ENCODE measurements at regions not wholly inside any gene's neighbourhood (a gene's known extent, or its start where the extent isn't known, plus 50 kb on each side); places are given as distances from the start of the nearest gene placed in this dataset.

DNA sequence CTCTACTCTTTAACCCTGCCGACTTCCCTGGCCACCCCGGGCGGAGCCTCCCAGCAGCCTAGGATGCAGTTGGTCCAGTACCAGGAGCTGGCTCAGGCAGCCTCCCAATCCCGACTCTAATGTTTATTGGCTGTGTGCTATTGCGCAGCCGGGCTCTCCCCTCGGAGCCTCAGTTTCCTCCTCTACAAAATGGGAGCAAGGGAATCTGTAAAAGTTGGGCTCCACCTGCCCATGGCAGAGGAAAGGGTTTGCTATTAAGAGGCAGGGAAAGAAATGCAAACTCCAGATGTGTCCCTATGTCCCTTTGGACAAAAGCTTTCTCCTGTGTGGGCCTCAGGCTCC lies 140.8 kb upstream of the PJA1 start:
- no peak for DNase-seq (ENCODE audit: low read depth in 2 of 2)

DNA sequence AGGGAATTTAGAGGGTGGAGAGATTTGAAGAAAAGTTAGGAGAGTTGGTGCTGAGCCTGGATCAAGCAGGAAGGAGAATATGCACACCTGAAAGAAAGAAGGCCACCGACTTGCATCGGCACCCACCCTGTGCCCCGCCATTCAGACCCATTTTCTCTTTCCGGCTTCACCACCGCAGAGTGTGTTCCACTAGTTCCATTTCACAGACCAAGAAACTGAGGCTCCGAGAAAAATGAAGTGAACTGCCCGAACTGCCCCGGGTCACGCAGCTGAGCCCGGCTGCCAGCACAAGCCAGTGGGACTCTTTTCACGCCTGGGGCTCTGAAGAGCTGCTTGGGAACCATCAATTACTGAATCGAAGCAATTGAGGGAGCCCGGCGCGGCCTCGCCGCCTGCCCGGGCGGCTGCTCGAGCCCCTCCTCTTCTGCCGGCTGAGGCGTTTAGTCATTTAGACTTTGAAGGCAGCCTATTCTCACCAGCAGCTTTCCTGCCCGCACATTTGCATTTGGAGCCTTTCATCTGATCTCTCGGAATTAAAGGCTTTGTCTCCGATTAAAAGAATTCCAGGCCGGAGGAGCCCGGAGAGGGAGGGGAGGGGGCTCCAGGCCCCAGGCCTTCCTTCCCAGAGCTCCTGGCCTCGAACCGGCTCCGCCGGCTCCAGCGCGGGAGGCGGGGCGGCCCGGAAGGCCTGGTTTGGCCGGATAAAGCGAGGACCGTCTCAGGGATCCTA lies 140.2 kb upstream of the PJA1 start:
- DNase-seq (ENCODE audit: low read depth in 2 of 2) = no peak

DNA sequence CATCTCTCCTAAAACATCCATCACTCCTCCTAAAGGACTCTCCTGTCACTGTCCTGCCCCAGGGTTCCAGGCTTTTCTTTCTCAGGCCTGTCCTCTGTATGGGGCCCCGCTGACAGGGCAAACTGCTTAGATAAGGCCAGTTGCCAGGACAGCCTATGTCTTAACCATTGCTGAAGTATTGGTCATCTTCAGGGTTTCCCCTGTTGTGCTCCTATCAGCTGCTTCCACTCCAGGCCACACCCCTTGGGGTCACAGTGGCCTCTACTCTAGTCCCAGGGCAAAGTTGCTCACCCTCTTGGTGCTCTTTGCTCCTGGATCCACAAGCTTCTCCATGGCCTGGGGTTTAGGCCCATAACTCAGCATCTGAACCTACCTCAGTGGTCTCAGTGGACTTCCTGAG lies 138.0 kb upstream of the PJA1 start:
- DNase-seq (ENCODE audit: low read depth in 2 of 2) = no peak

DNA sequence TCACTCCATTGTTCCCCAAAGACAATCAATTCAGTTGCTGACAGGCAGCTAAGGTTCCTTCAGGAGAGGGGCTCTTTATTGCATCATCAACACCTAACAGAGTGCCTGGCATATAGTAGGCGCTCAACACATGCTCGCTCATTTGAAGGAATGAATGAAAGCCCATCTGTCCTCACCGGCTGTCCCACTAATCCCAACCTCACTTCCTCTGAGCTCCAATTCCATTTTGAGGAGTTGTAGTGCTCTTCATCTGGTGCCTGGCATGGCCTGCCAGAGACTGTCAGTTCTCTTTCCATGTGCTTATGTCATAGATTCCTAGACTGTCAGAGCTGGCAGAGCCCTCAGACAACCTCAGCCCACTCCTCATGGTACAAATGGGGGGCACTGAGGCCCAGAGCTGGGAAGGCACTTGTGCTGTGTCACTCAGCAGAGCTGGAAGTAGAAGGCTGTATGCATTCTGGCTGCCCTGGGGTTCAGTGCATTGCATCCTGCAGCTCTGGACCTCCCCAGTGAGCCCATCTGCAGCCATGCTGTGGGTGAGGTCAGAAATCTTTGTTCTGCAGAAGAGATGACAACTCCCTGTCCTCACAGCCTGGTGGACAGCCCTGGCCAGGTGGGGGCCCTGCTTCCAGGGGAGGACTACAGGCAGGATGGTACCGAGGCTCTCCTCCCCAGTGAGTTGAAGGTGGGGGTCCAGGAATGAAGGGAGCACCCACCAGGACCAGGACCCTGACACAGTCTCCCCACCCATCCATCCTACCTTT lies 134.9 kb upstream of the PJA1 start:
- no peak for DNase-seq (ENCODE audit: low read depth in 2 of 2)

DNA sequence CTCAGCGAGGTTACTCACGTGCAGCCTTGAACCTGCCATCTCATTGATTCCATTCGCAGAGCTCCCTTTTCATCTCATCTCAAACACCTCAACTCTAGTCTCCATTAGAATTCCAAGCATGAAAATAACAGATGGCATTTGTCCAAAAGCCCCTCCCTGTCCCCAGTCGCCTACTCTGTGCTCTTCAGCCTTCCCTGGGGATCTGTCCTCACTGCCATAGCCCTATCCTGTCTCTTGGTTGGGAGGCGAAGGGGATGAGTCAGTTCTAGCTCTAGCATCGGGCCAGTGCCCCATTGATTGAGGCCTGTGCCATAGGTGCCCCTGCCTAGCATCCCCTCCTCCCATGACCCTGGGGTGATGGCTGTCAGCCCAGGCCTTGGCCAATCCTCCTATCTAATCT lies 134.0 kb upstream of the PJA1 start:
- no peak for DNase-seq (ENCODE audit: low read depth in 2 of 2)

- no peak for DNase-seq (ENCODE audit: low read depth in 2 of 2)
Measured at GRCh38 chrX:69298466-69299140, 133.3 kb upstream of the PJA1 start.

DNA sequence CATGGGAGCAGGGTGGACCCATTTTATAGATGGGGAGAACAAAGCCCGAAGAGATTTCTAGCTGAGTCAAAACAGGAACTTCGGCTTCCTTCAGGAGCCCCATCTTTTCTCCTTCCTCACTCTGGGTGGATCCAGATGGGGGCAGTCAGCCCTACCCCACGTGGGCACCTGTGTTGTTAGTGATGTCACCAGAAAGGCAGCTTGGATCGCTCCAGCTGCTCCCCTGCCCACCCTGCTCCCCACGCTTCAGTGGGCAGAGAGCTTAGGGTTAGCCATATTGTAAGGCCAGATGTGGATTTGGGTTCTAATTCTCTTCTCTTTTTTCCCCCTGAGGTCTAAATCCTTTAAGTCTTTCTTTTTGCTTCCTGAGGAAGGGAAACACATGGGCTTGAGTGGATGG lies 132.3 kb upstream of the PJA1 start:
- DNase-seq (ENCODE audit: low read depth in 2 of 2) = no peak

GRCh38 chrX:69293776-69294601 lies 128.7 kb upstream of the PJA1 start:
- no peak for DNase-seq (ENCODE audit: low read depth in 2 of 2)

DNA sequence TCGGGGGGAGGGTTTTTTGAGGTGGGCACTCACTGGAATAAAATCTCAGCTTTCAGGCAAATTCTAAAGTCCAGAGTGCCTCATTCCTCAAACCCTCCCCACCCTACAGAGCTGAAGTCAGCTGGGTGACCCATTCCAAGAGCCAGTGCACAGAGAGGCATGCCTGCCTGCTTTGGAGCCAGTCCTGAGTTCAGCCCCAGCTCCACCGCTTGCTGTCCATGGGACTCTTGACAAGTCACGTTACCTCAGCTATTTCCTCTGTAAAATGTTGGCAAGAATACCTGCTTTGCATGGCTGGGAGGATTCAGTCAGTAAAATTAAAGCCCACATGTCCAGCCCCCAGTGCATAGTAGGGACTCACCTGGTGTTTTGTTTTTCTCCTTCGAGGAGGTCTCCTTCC lies 125.9 kb upstream of the PJA1 start:
- peak in 1 of 2 donors; percentile 55 for DNase-seq (ENCODE audit: low read depth in 2 of 2)

GRCh38 chrX:69290292-69290691 lies 125.0 kb upstream of the PJA1 start:
- no peak for DNase-seq (ENCODE audit: low read depth in 2 of 2)

DNA sequence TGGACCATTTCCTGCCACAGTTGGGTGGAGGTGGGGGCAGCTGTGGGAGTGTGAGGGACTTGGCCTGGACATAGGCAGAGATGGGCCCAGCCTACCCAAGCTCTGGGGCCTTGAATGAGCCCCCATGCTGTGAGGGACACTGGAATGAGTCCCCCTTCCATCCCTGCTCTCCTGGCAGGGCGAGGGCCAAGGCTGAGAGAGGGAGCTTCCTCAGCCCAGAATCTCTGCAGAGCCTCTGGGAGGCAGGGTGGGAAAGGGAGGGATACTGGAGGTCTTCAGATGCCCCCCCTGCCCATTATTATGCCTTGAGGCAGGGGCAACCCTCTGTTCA lies 124.5 kb upstream of the PJA1 start:
- no peak for DNase-seq (ENCODE audit: low read depth in 2 of 2)

GRCh38 chrX:69289046-69289792 lies 124.0 kb upstream of the PJA1 start:
- no peak for DNase-seq (ENCODE audit: low read depth in 2 of 2)

GRCh38 chrX:69287095-69287494 lies 121.8 kb upstream of the PJA1 start:
- no peak for DNase-seq (ENCODE audit: low read depth in 2 of 2)

- no peak for DNase-seq (ENCODE audit: low read depth in 2 of 2)
Measured at GRCh38 chrX:69286565-69286906, 121.3 kb upstream of the PJA1 start.

DNA sequence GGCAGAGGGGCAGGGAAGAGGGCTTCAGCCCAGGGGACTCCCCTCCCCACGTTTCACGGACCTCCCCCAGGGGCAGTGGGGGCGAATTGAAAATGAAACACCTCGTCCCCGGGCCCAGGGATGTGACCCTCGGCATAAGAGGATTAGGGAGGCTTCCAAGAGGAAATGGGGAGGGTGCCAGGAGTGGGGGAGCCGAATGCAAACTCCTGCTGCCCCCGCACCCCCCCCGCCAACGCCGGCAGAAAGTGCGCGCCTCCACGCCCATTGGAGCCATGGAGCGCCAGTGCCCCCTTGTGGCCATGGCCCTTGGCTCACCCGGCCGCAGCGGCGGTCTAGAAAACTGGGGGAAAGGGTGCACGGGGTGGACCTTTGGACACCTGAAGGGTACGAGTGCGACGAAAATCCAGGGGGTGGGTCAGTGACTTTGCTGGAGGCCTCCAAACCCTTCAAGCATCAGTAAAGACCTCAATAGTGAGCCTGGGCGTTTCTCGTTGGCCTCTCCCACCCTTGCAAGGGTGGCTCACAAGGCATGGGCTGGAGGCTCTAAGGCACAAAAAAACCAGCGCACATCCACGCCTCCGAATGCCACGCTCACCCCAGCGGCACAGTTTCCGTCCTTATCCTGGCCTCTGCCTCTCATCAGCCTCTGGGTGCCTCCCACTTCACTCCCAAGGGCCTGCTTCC lies 120.8 kb upstream of the PJA1 start:
- DNase-seq (ENCODE audit: low read depth in 2 of 2) = peak; percentile 24 to 42

DNA sequence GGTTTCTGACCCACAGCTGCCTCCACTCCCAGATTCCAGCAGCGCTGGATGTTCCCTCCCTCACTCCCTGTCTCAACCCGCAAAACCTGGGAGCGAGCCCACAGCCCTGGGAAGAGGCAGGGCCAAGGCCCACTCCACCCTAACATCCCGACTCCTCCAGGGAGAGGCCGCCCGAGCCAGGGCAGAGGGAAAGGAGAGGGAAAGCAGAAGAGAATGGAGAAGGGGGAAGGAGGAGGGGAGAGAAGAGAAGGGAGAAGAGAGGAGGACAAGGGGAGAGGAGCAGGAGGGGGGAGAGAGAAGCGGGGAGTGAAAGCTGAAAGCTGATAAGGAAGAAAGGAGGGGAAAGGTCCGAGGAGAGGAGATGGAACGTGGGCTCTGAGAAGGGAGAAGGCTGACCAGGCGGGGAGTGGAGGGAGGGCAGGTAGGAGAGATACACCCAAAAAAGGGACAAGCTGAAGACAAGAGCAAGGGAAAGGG lies 120.2 kb upstream of the PJA1 start:
- DNase-seq (ENCODE audit: low read depth in 2 of 2) = no peak

GRCh38 chrX:69284491-69284890 lies 119.2 kb upstream of the PJA1 start:
- DNase-seq (ENCODE audit: low read depth in 2 of 2) = no peak

- DNase-seq (ENCODE audit: low read depth in 2 of 2) = no peak
Measured at GRCh38 chrX:69282893-69283690, 117.8 kb upstream of the PJA1 start.

- DNase-seq (ENCODE audit: low read depth in 2 of 2) = no peak
Measured at GRCh38 chrX:69280933-69281332, 115.7 kb upstream of the PJA1 start.

- no peak for DNase-seq (ENCODE audit: low read depth in 2 of 2)
Measured at GRCh38 chrX:69279234-69279633, 114.0 kb upstream of the PJA1 start.
